VCaP (cell line): ENCODE measurements at regions not wholly inside any gene's neighbourhood (a gene's known extent, or its start where the extent isn't known, plus 50 kb on each side); places are given as distances from the start of the nearest gene placed in this dataset.

Experiments
- H3K27ac ChIP-seq: fragments of 450-650 bp; 2 replicates; pipeline ENCODE4 v1.5.1; 2017
- CTCF ChIP-seq: fragments of 450-650 bp; conservative IDR thresholded peaks from 2 replicates; pipeline ENCODE4 v1.5.1; 2017; ENCODE audit warnings: mild to moderate bottlenecking, moderate library complexity

GRCh38 chr15:93846148-93846547 lies 385.2 kb upstream of the MCTP2 start:
- TF ChIP-seq CTCF, result no peak
- no peak overlapping the region for H3K27ac ChIP-seq

GRCh38 chr15:93837450-93837849 lies 393.9 kb upstream of the MCTP2 start:
- TF ChIP-seq CTCF, result no peak
- H3K27ac ChIP-seq, result no peak overlapping the region

- TF ChIP-seq CTCF, result no peak
- H3K27ac ChIP-seq, result no peak overlapping the region
These were observed 396.0 kb upstream of the MCTP2 start for GRCh38 chr15:93835344-93835743.

- no peak overlapping the region for H3K27ac ChIP-seq
- TF ChIP-seq CTCF, result no peak
These were observed 399.7 kb upstream of the MCTP2 start for GRCh38 chr15:93831641-93832040.

- H3K27ac ChIP-seq, result no peak overlapping the region
- no peak for TF ChIP-seq CTCF
These were observed 400.9 kb upstream of the MCTP2 start for GRCh38 chr15:93830221-93831080.

GRCh38 chr15:93829115-93829870 lies 402.1 kb upstream of the MCTP2 start:
- no peak overlapping the region for H3K27ac ChIP-seq

More at GRCh38 chr15:93829115-93829870, 402.1 kb upstream of the MCTP2 start:
- no peak for TF ChIP-seq CTCF
